ENCODE measurements at regions not wholly inside any gene's neighbourhood (a gene's known extent, or its start where the extent isn't known, plus 50 kb on each side); places are given as distances from the start of the nearest gene placed in this dataset.

DNA sequence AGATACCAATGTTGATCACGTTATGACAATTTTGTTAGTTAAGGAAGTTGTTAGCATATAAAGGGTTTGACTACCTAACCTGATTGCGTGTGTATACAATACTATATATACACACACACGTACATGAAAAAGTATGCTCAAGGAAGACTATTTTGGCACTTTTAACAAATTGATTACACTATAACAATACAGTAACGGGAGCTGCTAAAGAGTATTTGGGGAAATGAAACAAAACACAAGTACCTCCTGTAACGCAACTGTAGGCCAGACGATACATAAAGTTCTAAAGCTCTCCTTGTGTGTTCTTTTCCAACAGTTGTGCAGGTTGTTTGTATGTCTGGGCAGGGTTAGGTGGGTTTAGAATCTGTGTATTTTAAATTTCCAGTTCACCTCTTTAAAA is 98.7 kb downstream of the PLEKHG1 start:
- Histone ChIP-seq H3K27ac (ENCODE audit: poor library complexity, severe bottlenecking) (no peak overlapping the region), H3K9me3 (ENCODE audit: severe bottlenecking) (no peaks in the 10 kb centered on the region), H3K4me1 (ENCODE audit: insufficient read depth, poor library complexity, severe bottlenecking) (no peaks in the 10 kb centered on the region), H3K36me3 (ENCODE audit: low read depth) (no peaks in the 10 kb centered on the region), H3K4me3 (ENCODE audit: severe bottlenecking) (no peak overlapping the region), H3K27me3 (ENCODE audit: insufficient read depth, poor library complexity, severe bottlenecking) (no peaks in the 10 kb centered on the region)
- ATAC-seq (ENCODE audit: low read depth) (no peak), DNase-seq (ENCODE audit: low spot score) (no peak)
- TF ChIP-seq, protein P1, sequence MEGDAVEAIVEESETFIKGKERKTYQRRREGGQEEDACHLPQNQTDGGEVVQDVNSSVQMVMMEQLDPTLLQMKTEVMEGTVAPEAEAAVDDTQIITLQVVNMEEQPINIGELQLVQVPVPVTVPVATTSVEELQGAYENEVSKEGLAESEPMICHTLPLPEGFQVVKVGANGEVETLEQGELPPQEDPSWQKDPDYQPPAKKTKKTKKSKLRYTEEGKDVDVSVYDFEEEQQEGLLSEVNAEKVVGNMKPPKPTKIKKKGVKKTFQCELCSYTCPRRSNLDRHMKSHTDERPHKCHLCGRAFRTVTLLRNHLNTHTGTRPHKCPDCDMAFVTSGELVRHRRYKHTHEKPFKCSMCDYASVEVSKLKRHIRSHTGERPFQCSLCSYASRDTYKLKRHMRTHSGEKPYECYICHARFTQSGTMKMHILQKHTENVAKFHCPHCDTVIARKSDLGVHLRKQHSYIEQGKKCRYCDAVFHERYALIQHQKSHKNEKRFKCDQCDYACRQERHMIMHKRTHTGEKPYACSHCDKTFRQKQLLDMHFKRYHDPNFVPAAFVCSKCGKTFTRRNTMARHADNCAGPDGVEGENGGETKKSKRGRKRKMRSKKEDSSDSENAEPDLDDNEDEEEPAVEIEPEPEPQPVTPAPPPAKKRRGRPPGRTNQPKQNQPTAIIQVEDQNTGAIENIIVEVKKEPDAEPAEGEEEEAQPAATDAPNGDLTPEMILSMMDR (IDR thresholded peaks at IDR 0.05; ENCODE audit: poor library complexity, severe bottlenecking) = no peak

DNA sequence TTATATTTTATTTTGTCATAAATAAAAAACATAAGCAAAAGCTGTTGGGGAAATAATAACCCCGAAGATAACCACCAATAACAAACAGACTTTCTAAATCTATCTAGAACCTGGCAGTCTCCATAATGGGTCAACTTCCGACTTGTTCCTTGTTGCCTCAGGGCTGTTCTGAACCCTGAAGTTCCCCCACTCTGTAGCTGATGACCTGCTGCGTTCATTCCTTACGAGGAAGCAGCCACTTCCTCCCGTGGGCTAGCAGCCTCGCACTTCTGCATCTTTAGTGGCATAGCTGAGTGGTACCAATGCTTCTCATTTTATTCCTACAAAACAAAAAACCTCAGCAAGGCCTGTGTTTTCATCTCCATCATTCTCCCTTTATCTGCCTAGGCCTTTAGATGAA is 103.0 kb downstream of the PLEKHG1 start:
- TF ChIP-seq, protein P1 (IDR thresholded peaks at IDR 0.05; ENCODE audit: poor library complexity, severe bottlenecking) = no peak
- Histone ChIP-seq H3K4me1 (ENCODE audit: insufficient read depth, poor library complexity, severe bottlenecking) (no peaks in the 10 kb centered on the region), H3K36me3 (ENCODE audit: low read depth) (no peaks in the 10 kb centered on the region), H3K4me3 (ENCODE audit: severe bottlenecking) (no peak overlapping the region), H3K27ac (ENCODE audit: poor library complexity, severe bottlenecking) (no peak overlapping the region), H3K9me3 (ENCODE audit: severe bottlenecking) (no peaks in the 10 kb centered on the region), H3K27me3 (ENCODE audit: insufficient read depth, poor library complexity, severe bottlenecking) (no peaks in the 10 kb centered on the region)
- no peak for ATAC-seq (ENCODE audit: low read depth)
- DNase-seq (ENCODE audit: low spot score) = no peak

DNA sequence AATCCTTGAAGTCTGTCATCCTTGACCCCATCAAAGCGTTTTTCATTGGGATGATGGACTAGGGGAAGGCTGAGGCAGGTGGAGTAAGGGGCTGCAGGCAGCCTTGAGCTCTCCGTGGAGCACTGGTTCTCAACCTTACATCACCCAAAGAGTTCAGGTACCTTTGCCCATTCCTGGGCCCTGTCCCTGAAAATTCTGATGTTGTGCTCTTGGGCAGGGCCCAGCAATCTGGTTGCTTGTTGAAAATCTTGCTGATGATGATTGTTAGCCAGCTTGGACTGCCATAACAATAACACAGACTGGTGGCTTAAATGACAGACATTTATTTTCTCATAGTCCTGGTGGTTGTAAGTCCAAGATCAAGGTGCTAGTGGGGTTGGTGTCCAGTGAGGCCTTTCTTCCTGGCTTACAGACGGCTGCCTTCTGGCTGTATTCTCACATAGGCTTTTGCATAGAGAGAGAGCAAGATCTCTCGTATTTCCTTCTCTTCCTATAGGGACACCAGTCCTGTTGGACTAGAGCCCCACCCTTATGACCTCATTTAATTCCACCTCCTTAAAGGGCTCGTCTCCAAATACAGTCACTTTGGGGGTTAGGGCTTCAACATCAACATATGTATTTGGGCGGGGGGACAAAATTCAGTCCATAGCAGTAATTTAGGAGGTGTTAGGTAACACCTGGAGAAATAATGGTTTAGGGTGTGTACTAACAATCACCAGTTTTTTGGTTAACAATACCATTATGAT is 104.9 kb downstream of the PLEKHG1 start:
- DNase-seq (ENCODE audit: low spot score) = no peak
- no peaks in the 10 kb centered on the region for H3K27me3 ChIP-seq (ENCODE audit: insufficient read depth, poor library complexity, severe bottlenecking)
- H3K27ac ChIP-seq (ENCODE audit: poor library complexity, severe bottlenecking) = no peak overlapping the region
- no peaks in the 10 kb centered on the region for H3K36me3 ChIP-seq (ENCODE audit: low read depth)
- H3K4me3 ChIP-seq (ENCODE audit: severe bottlenecking) = no peak overlapping the region
- no peak for ATAC-seq (ENCODE audit: low read depth)
- no peaks in the 10 kb centered on the region for H3K4me1 ChIP-seq (ENCODE audit: insufficient read depth, poor library complexity, severe bottlenecking)
- H3K9me3 ChIP-seq (ENCODE audit: severe bottlenecking) = no peaks in the 10 kb centered on the region
- TF ChIP-seq, protein P1 (IDR thresholded peaks at IDR 0.05; ENCODE audit: poor library complexity, severe bottlenecking) = no peak

DNA sequence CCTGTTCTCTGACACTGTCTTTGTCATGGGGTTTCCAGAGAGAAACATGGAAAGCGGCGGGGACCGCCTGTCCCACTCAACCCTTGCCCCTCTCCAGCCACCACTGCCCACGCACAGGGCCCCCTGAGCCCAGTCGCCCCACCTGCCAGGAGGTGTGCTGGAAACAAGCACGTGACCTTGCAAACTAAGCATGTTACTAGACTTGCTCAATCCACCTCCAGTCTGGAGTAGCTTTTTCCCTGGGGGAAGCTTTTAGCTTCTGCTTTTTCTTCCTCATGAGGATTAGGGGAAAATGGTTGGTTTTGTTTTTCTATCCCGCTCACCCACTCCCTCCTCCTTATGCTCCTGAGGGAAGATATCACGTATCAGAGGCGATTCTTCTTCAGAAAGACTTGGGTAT is 105.7 kb downstream of the PLEKHG1 start:
- H3K4me1 ChIP-seq (ENCODE audit: insufficient read depth, poor library complexity, severe bottlenecking) = no peaks in the 10 kb centered on the region
- no peak overlapping the region for H3K4me3 ChIP-seq (ENCODE audit: severe bottlenecking)
- DNase-seq (ENCODE audit: low spot score) = no peak

DNA sequence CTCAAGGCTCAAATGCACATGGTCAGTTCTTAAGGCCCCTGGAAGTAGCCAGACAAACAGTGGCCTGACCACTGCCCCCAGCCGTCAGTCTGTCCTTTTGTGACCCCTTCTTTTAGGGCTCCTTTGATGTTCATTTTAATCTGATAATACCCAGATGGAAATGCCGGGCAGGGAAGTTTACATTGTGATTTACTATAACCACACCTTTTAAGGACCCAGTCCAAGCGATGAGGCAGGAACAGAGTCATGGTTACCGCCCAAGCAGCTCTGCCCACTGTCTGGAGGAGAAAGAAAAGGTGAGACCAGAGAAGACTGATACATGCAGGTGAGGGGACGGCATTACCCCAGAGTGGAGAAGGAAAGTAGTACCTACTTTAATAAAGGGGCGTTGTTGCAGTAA is 110.6 kb downstream of the PLEKHG1 start:
- Histone ChIP-seq H3K4me1 (ENCODE audit: insufficient read depth, poor library complexity, severe bottlenecking) (peaks cover 5% of the 10 kb centered on the region), H3K27ac (ENCODE audit: poor library complexity, severe bottlenecking) (no peak overlapping the region), H3K9me3 (ENCODE audit: severe bottlenecking) (no peaks in the 10 kb centered on the region), H3K27me3 (ENCODE audit: insufficient read depth, poor library complexity, severe bottlenecking) (no peaks in the 10 kb centered on the region), H3K4me3 (ENCODE audit: severe bottlenecking) (no peak overlapping the region), H3K36me3 (ENCODE audit: low read depth) (no peaks in the 10 kb centered on the region)
- no peak for DNase-seq (ENCODE audit: low spot score)
- peak; percentile 60; the same call in 1 of the 3 replicates for ATAC-seq (ENCODE audit: low read depth)
- TF ChIP-seq, protein P1 (IDR thresholded peaks at IDR 0.05; ENCODE audit: poor library complexity, severe bottlenecking) = no peak

More for the DNA sequence above, 105.7 kb downstream of the PLEKHG1 start:
- no peak for ATAC-seq (ENCODE audit: low read depth)
- Histone ChIP-seq H3K36me3 (ENCODE audit: low read depth) (no peaks in the 10 kb centered on the region), H3K27ac (ENCODE audit: poor library complexity, severe bottlenecking) (no peak overlapping the region), H3K27me3 (ENCODE audit: insufficient read depth, poor library complexity, severe bottlenecking) (no peaks in the 10 kb centered on the region), H3K9me3 (ENCODE audit: severe bottlenecking) (no peaks in the 10 kb centered on the region)
- TF ChIP-seq, protein P1 (IDR thresholded peaks at IDR 0.05; ENCODE audit: poor library complexity, severe bottlenecking) = no peak
